GM23248 (cell line): ENCODE measurements at regions not wholly inside any gene's neighbourhood (a gene's known extent, or its start where the extent isn't known, plus 50 kb on each side); places are given as distances from the start of the nearest gene placed in this dataset.
A peak's percentile ranks its signal among the peaks of the same experiment; 100 is the strongest.

ENCODE experiments used
- DNase-seq: peaks from one replicate; pipeline ENCODE4 v3.0.0-alpha.2; 2015
- H2AFZ ChIP-seq: fragments of 200-600 bp; sonication (generic); 2 replicates; pipeline ENCODE4 v1.6.1; 2016; ENCODE audit warnings: antibody characterized with exemption
- H3F3A ChIP-seq: fragments of 200-600 bp; sonication (generic); 2 replicates; pipeline ENCODE4 v1.6.1; 2016; ENCODE audit warnings: mild to moderate bottlenecking, antibody characterized with exemption, mixed run types; ENCODE audit not compliant: insufficient read depth
- H3K27ac ChIP-seq: fragments of 200-600 bp; sonication (generic); 2 replicates; pipeline ENCODE4 v1.5.1; 2016; ENCODE audit warnings: mild to moderate bottlenecking
- H3K27me3 ChIP-seq: fragments of 200-600 bp; sonication (generic); replicated peaks from 2 replicates; pipeline ENCODE4 v1.6.1; 2016; ENCODE audit warnings: mild to moderate bottlenecking; ENCODE audit not compliant: insufficient read depth
- H3K36me3 ChIP-seq: fragments of 200-600 bp; sonication (generic); 2 replicates; pipeline ENCODE4 v1.6.1; 2016; ENCODE audit warnings: low read depth, mild to moderate bottlenecking
- H3K4me1 ChIP-seq: fragments of 200-600 bp; sonication (generic); 2 replicates; pipeline ENCODE4 v1.6.1; 2016; ENCODE audit warnings: mild to moderate bottlenecking; ENCODE audit not compliant: insufficient read depth
- H3K4me2 ChIP-seq: fragments of 200-600 bp; sonication (generic); one replicate; pipeline ENCODE4 v1.6.1; 2016; ENCODE audit warnings: mild to moderate bottlenecking; ENCODE audit not compliant: unreplicated experiment
- H3K4me3 ChIP-seq: fragments of 200-600 bp; sonication (generic); 2 replicates; pipeline ENCODE4 v1.5.1; 2016; ENCODE audit warnings: mild to moderate bottlenecking
- H3K79me2 ChIP-seq: fragments of 200-600 bp; sonication (generic); 2 replicates; pipeline ENCODE4 v1.6.1; 2016; ENCODE audit warnings: mild to moderate bottlenecking; ENCODE audit not compliant: insufficient read depth
- H3K9ac ChIP-seq: fragments of 200-600 bp; sonication (generic); 2 replicates; pipeline ENCODE4 v1.6.1; 2016; ENCODE audit warnings: mild to moderate bottlenecking
- H3K9me2 ChIP-seq: fragments of 200-600 bp; sonication (generic); 2 replicates; pipeline ENCODE4 v1.6.1; 2016; ENCODE audit warnings: mixed run types, mild to moderate bottlenecking, moderate library complexity; ENCODE audit not compliant: insufficient read depth
- H3K9me3 ChIP-seq: fragments of 200-600 bp; sonication (generic); one replicate; pipeline ENCODE4 v1.6.1; 2017; ENCODE audit warnings: low read depth
- H4K20me1 ChIP-seq: fragments of 200-600 bp; sonication (generic); 2 replicates; pipeline ENCODE4 v1.6.0; 2016; ENCODE audit not compliant: insufficient read depth
- EZH2 ChIP-seq: fragments of 200-600 bp; sonication (generic); IDR thresholded peaks from 2 replicates; pipeline ENCODE4 v1.6.1; 2018; ENCODE audit warnings: antibody characterized with exemption, mild to moderate bottlenecking; ENCODE audit not compliant: insufficient read depth, poor library complexity, severe bottlenecking
- EZH2phosphoT487 ChIP-seq: fragments of 200-600 bp; sonication (generic); IDR thresholded peaks from 2 replicates; pipeline ENCODE4 v1.6.1; 2018; ENCODE audit warnings: antibody characterized with exemption, moderate library complexity, mild to moderate bottlenecking, low read depth; ENCODE audit not compliant: insufficient read depth
- WGBS, 2 experiments: methylation state at CpG; one replicate each; pipeline ENCODE4 v1.1.6; 2015 to 2017; ENCODE audit warnings: low lambda C conversion rate in 2 of 2, low coverage in 1 of 2; ENCODE audit errors: missing lambda C conversion rate in 2 of 2; 5-methylcytosine and 5-hydroxymethylcytosine counted together
- in situ Hi-C: fragments of 300-500 bp; cut with MboI; formaldehyde crosslinking; loops from 2 replicates; pipeline ENCODE4 v1.15.0; 2020

DNA sequence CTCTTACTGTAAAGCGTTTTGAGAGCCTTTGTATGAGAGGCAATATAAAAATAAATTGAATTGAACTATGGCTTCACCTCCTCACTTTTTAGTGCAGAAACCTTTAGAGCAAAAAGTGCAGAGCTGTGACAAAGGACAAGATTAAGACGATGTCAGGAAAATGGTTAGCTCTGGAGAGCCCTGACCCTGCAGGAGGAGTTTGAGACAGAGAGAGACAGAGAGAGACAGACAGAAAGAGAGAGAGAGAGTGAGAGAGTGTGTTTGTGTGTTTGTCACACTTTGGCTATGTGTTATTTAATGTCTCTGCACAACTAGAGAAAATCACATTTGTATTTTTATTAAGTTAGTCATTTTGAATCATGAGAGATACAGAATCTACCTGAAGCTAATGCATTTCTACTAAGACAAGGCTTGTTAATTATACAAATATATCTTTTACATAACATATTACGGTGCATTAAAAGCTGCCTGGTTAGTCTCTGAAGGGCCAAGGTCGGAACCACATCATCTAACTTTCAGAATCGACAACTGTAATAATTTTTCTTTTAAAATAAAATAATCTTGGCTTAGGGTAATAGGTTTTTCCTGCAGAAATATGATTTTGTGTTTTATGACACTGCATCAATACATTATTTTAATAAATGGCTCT lies 423.5 kb upstream of the ZEB2 start:
- Histone ChIP-seq H3K27me3 (no peaks in the 10 kb centered on the region), H3F3A (peaks cover 38% of the 10 kb centered on the region), H4K20me1 (no peaks in the 10 kb centered on the region), H3K9me3 (no peaks in the 10 kb centered on the region), H3K4me3 (peak overlapping the region; percentile 15; the same call in 1 of the 2 replicates), H3K9me2 (no peaks in the 10 kb centered on the region), H3K27ac (peak overlapping the region; percentile 82), H3K4me2 (peak overlapping the region; percentile 77), H3K9ac (peak overlapping the region; percentile 43), H3K79me2 (no peaks in the 10 kb centered on the region), H3K4me1 (peaks cover 40% of the 10 kb centered on the region), H2AFZ (peak overlapping the region; percentile 40; the same call in 1 of the 2 replicates), H3K36me3 (no peaks in the 10 kb centered on the region)
- DNase-seq = peak; percentile 6
- 64 to 68% methylated on average over 5 of the region's 5 CpGs for WGBS, 2 experiments
- TF ChIP-seq EZH2phosphoT487 (no peak), EZH2 (no peak)
- in situ Hi-C loops = no loop called here

DNA sequence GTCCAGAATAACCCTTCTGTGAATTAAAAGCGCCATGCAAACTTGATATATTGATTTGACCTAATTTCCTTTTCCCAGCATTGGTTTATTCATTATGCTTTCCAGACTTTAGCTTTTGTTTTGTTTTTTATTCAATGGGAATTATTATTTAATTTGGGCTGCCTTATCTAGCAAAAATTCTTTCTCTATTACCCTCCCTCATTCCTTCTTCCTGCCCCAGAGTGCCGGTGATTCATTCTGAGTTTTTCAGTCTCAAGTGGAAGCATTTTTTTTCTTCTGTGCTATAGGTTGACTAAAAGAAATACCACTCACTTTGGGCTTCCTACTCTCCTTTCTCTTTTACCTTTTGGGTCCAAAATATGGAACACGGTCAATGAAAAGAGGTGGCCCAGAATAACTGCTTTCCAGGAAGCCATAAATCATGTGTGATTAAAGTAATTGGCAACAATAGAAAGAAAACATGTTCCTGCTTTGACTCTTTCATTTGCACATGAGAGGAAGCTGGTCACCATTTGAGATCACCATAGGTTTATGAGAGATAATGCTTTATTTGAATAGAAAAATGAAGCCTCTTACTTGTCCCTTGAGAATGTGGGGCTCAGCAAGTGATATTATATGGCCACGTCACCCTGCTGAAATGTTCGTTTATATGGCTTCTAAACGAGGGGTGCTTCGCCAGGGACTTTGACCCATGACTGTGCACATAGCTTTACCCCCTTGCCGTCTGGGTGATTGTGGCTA lies 422.8 kb upstream of the ZEB2 start:
- no peaks in the 10 kb centered on the region for H3K79me2 ChIP-seq
- peak overlapping the region; percentile 77 for H3K4me2 ChIP-seq
- peaks cover 48% of the 10 kb centered on the region for H3K4me1 ChIP-seq
- H3K4me3 ChIP-seq = peak overlapping the region; percentile 30
- no peaks in the 10 kb centered on the region for H3K9me3 ChIP-seq
- no peak overlapping the region for H3K9ac ChIP-seq
- peak overlapping the region; percentile 82 for H3K27ac ChIP-seq
- H4K20me1 ChIP-seq = no peaks in the 10 kb centered on the region
- in situ Hi-C loops = no loop called here
- 55 to 61% methylated on average over 8 of the region's 8 CpGs for WGBS, 2 experiments
- no peaks in the 10 kb centered on the region for H3K27me3 ChIP-seq
- H3K36me3 ChIP-seq = no peaks in the 10 kb centered on the region
- DNase-seq = peak; percentile 84
- peak overlapping the region; percentile 40; the same call in 1 of the 2 replicates for H2AFZ ChIP-seq
- no peaks in the 10 kb centered on the region for H3K9me2 ChIP-seq
- TF ChIP-seq EZH2phosphoT487 (no peak), EZH2 (no peak)
- H3F3A ChIP-seq = peaks cover 44% of the 10 kb centered on the region

DNA sequence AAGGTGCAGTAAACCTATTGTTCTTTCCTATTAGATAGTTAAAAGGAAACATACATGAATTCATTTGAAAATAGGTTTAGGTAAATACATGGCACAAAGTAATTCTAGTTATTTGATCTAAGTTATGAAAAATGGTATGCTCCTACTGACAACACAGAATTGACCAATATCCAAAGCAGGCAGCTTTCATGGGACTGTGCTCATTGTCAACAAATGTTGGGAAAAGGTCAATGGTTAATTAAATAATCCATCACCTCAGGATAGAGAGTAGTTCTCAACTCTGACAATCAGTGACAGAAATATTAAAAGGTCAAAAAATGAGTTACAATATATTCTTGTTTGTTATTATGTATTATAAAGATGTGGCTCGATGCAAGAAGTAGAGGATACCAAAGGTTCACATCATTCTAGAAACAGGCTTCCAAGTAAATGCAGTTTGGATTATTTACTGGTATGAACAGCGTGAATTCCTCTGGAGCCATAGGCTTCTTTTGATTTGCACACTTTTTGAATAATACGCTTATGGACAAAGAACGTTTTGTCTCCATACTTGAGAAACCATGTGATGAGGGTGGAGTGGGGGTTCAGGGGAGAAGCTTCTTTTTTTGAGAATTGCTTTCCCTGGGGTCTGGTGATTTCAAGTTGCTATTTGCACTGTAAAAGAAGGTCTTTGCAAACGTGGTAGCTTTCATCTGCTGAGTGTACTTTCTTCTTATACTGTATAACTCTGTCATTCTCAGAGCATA lies 422.0 kb upstream of the ZEB2 start:
- Histone ChIP-seq H3K9me3 (no peaks in the 10 kb centered on the region), H3K4me3 (peak overlapping the region; percentile 30), H2AFZ (0 out of 2 replicates have a peak overlapping the region, but pooled peaks have one; percentile 40), H3K9me2 (no peaks in the 10 kb centered on the region), H3K4me1 (peaks cover 50% of the 10 kb centered on the region), H3K9ac (no peak overlapping the region), H4K20me1 (no peaks in the 10 kb centered on the region), H3K36me3 (no peaks in the 10 kb centered on the region), H3K4me2 (peak overlapping the region; percentile 77), H3F3A (peaks cover 44% of the 10 kb centered on the region), H3K79me2 (no peaks in the 10 kb centered on the region), H3K27me3 (no peaks in the 10 kb centered on the region), H3K27ac (peak overlapping the region; percentile 82)
- TF ChIP-seq EZH2phosphoT487 (no peak), EZH2 (no peak)
- DNase-seq = no peak
- in situ Hi-C loops = no loop called here
- 81 to 84% methylated on average over 5 of the region's 5 CpGs for WGBS, 2 experiments

DNA sequence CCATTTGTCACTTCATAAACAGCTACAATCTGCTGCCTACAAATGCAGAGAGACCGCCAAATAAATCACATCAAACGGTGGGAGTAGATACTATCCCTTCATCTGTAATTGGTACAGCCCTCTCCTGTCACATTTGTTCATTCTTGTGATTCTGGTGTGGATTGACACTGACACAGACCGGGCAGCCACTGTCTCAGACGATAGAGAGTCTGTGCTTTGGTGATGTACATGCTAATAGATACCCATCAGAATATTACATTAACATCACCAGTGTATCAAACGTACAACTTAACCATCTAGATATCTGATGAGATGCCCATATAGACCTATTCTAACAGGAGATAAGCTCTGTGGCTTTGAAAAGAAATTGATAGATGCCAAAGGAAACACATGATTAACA lies 419.7 kb upstream of the ZEB2 start:
- Histone ChIP-seq H3K4me3 (no peak overlapping the region), H3K27me3 (no peaks in the 10 kb centered on the region), H3K36me3 (no peaks in the 10 kb centered on the region), H4K20me1 (no peaks in the 10 kb centered on the region), H3K4me1 (peaks cover 47% of the 10 kb centered on the region), H3F3A (peaks cover 41% of the 10 kb centered on the region), H3K4me2 (no peak overlapping the region), H3K9me2 (no peaks in the 10 kb centered on the region), H3K79me2 (no peaks in the 10 kb centered on the region), H3K9ac (no peak overlapping the region), H2AFZ (no peak overlapping the region), H3K9me3 (no peaks in the 10 kb centered on the region), H3K27ac (no peak overlapping the region)
- no peak for TF ChIP-seq EZH2phosphoT487
- TF ChIP-seq EZH2 = no peak
- no peak for DNase-seq
- in situ Hi-C loops = no loop called here
- WGBS, 2 experiments = 76 to 77% methylated on average over 5 of the region's 5 CpGs
